ENCODE measurements at regions not wholly inside any gene's neighbourhood (a gene's known extent, or its start where the extent isn't known, plus 50 kb on each side); places are given as distances from the start of the nearest gene placed in this dataset.

DNA sequence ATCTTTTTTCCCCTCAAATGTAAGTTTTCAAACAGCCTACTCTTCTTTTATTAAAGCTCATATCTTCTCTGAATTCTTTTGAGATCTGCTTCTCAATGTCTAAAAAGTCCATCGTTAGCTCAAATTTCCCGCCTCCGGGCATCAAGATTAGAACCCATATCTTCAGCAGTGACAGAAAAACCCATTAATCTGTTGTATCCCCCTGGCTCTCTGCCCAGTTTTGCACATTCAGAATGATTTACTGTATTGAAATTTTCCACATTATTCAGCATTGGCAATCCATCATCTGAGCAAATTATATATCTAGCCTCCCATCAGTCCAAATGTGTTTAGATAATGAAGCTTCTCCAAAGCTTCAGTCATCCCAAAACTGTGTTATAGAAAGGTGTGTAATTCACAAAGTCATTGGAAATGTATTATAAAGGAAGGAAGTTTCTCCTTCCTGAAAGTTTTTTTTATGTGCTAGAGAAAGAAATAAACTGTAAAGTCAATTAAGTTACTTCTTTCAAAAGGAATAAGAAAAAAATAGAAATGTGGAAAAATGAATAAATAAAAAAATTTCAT is 849.9 kb downstream of the MAT2B start:
- Mint-ChIP-seq H3K27ac (no peak overlapping the region), H3K4me1 (ENCODE audit: low read depth) (no peaks in the 10 kb centered on the region), H3K4me3 (no peak overlapping the region), H3K27me3 (no peaks in the 10 kb centered on the region), H3K36me3 (no peaks in the 10 kb centered on the region), H3K9me3 (peaks cover 2% of the 10 kb centered on the region)
- CTCF ChIA-PET, result no interaction called here
- intact Hi-C loops (cut with micrococcal nuclease), result no loop called here
- POLR2A ChIA-PET, result no interaction called here
- DNase-seq, result no peak

DNA sequence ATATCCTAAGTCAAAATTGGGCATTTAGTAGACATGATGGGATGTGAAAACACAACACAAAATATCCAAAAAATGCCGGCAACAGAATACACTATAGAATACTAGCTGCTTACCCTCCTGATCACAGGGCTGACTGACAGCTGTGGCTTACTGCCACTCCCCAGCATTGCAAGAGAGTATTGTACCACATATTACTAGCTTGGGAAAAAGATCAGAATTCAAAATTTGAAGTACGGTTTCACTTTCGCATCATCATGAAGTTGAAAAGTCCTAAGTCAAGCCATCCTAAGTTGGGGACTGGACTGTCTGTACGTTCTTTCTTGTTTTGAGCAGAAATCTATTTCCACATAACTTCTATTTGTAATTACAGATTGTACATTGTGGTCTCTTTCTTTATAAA is 851.4 kb downstream of the MAT2B start:
- H3K27ac Mint-ChIP-seq, result no peak overlapping the region
- CTCF ChIA-PET, result interaction anchor here (0.6 kb wide), 1 partner anchor 1484 kb away, joined by 3 read pairs; no protein-coding TSS in a partner anchor
- no peak overlapping the region for H3K4me3 Mint-ChIP-seq
- DNase-seq, result no peak
- POLR2A ChIA-PET, result no interaction called here
- intact Hi-C loops (cut with micrococcal nuclease), result no loop called here
- no peaks in the 10 kb centered on the region for H3K27me3 Mint-ChIP-seq
- no peaks in the 10 kb centered on the region for H3K36me3 Mint-ChIP-seq
- H3K9me3 Mint-ChIP-seq, result peaks cover 2% of the 10 kb centered on the region
- H3K4me1 Mint-ChIP-seq (ENCODE audit: low read depth), result no peaks in the 10 kb centered on the region

DNA sequence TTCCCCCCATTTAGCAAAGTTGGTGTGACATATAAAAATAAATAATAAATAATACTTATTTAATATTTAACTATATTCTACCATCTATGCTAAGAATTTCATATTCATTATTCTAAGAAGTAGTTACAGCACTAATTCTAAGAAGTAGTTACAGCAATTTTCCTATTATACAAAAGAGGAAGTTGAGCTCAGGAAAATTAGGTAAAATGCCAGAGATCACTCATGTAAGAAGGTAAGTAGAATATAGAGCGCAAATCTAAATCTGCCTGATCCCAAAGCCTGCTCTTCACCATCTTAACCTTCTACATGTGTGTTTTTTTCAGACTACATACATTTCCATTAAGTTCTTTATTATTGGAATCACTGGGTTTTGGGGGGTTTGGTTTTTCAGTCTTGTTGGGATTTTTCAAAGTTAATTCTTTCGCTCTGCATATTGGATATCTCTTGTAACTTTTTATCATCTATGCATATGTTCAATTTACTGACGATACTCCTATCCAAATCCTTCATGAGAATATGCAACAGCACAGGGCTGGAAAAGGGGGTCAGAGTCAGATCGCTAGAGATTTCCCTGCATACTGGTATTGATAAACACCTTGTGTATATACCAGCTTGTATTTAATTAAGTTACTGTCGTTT is 852.1 kb downstream of the MAT2B start:
- CTCF ChIA-PET, result no interaction called here
- Mint-ChIP-seq H3K4me3 (no peak overlapping the region), H3K4me1 (ENCODE audit: low read depth) (no peaks in the 10 kb centered on the region), H3K27me3 (no peaks in the 10 kb centered on the region), H3K36me3 (no peaks in the 10 kb centered on the region), H3K9me3 (peaks cover 2% of the 10 kb centered on the region), H3K27ac (no peak overlapping the region)
- POLR2A ChIA-PET, result no interaction called here
- no peak for DNase-seq
- intact Hi-C loops (cut with micrococcal nuclease), result no loop called here

DNA sequence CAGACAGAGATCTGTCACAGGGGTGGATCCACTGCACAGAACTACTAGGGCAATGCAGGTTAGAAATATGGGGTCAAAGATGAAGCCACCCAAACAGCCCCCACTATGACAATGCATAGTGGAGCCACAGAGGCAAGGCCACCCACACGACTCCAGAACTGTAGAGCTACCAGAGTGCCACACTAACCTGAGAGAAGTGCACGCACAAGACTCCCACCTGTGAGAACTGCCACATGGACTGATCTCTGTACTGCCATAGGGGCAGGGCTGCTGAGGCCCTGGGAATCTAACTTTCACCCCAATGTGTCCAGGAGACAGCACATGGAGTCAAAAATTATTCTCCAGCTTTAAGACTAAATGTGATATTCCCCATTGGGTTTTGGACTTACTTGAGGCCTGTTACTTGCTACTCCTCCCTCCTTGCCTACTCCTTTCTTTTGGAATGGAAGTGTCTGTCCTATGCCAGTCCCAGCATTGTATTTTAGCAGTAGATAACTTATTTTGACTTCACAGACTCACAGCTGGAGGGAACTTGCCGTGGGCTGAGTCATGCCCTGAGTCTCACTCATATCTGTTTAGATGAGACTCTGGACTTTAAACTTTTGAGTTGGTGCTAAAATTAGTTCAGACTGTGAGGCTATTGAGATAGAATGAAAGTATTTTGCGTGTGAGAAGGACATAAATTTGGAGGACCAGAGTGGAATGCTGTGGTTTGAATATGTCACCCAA is 853.3 kb downstream of the MAT2B start:
- no peak overlapping the region for H3K27ac Mint-ChIP-seq
- intact Hi-C loops (cut with micrococcal nuclease), result no loop called here
- H3K27me3 Mint-ChIP-seq, result no peaks in the 10 kb centered on the region
- no peaks in the 10 kb centered on the region for H3K36me3 Mint-ChIP-seq
- H3K4me3 Mint-ChIP-seq, result no peak overlapping the region
- DNase-seq, result no peak
- POLR2A ChIA-PET, result no interaction called here
- CTCF ChIA-PET, result no interaction called here
- H3K4me1 Mint-ChIP-seq (ENCODE audit: low read depth), result no peaks in the 10 kb centered on the region
- peaks cover 6% of the 10 kb centered on the region for H3K9me3 Mint-ChIP-seq

DNA sequence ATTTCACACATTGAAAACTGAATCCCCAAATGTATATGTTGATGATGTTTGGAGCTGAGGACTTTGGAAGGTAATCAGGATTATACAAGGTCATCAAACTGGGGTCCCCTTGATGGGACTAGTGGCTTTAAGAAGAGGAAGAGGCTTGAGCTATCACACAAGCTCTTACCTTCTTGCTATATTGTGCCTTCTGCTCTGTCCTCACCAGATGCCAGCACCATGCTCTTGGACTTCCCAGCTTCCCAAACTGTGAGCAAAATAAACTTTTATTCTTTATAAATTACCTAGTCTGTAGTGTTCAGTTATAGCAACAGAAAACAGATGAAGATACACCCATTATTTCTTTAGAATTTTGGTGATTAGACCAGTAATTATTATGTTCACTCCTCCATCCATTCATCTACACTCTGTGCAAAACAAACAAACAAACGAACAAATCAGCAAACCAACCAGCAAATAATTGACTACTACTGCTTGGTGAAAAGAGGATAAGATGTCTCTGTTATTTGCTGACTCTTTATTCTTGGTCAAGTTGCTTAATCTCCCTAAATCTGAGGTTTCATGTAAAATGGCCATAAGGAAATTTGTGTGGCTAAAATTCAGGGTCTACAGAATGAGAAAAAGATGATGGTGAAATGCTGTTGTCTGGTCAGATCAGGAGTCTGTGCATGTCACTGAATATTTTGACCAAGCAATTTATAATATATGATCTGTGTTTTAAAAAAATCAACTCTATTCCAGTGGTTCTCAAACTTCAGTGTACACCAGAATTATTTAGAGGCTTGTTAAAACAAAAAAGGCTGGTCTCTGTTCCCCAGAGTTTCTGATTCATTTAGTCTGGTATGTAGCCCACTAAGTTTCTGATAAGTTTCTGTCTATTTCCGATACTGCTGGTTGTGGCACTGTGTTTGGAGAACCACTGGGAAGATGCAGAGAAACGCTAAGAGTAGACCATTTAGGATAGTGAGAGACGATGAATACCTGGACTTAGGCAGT is 854.1 kb downstream of the MAT2B start:
- Mint-ChIP-seq H3K27me3 (no peaks in the 10 kb centered on the region), H3K9me3 (peaks cover 6% of the 10 kb centered on the region), H3K36me3 (no peaks in the 10 kb centered on the region), H3K27ac (no peak overlapping the region), H3K4me1 (ENCODE audit: low read depth) (no peaks in the 10 kb centered on the region), H3K4me3 (no peak overlapping the region)
- DNase-seq, result no peak
- CTCF ChIA-PET, result no interaction called here
- POLR2A ChIA-PET, result no interaction called here
- intact Hi-C loops (cut with micrococcal nuclease), result no loop called here

DNA sequence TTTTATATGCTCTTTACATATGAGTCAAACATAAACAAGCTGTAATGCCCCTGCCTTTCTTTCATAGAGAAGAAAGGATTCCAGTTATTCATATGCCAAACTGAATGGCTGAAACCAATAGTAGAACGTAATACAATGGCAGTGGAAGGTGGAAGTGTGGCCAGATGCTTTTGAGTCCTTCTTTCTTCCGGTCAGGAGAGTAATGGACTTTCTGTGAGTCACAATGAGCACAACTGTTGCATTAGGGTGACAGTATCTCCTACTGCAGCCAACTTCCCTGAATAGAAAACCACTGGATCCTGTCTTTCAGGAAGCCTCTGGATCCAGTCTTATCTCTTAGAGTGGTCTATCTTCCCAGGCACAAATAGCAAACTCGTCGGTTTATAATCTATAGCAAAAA is 855.2 kb downstream of the MAT2B start:
- peaks cover 6% of the 10 kb centered on the region for H3K9me3 Mint-ChIP-seq
- no peaks in the 10 kb centered on the region for H3K4me1 Mint-ChIP-seq (ENCODE audit: low read depth)
- CTCF ChIA-PET, result no interaction called here
- POLR2A ChIA-PET, result no interaction called here
- no peak for DNase-seq
- no peak overlapping the region for H3K4me3 Mint-ChIP-seq
- no peak overlapping the region for H3K27ac Mint-ChIP-seq
- intact Hi-C loops (cut with micrococcal nuclease), result no loop called here
- H3K36me3 Mint-ChIP-seq, result no peaks in the 10 kb centered on the region
- H3K27me3 Mint-ChIP-seq, result no peaks in the 10 kb centered on the region

DNA sequence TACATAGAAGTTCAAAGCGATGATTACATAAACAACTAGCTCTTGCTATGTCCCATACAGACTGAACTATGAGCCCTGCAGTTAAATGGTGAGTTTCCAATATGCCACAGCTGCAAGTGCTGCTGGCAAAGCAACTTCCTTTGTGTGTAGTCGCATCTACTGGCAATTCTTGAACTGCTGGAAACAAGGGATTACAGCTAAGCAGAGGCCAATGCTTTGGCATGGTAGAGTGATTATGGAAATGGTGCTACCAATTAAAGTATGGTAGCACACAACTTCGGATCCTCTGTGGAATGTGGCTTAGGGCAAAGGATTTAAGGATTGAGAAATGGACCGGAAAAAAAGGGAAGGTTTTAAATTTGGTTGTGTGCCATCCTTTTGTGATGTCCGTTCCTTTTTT is 856.6 kb downstream of the MAT2B start:
- intact Hi-C loops (cut with micrococcal nuclease), result no loop called here
- H3K36me3 Mint-ChIP-seq, result no peaks in the 10 kb centered on the region
- no peak overlapping the region for H3K27ac Mint-ChIP-seq
- POLR2A ChIA-PET, result no interaction called here
- no peak overlapping the region for H3K4me3 Mint-ChIP-seq
- peaks cover 8% of the 10 kb centered on the region for H3K9me3 Mint-ChIP-seq
- no peaks in the 10 kb centered on the region for H3K4me1 Mint-ChIP-seq (ENCODE audit: low read depth)
- no peaks in the 10 kb centered on the region for H3K27me3 Mint-ChIP-seq
- CTCF ChIA-PET, result no interaction called here
- no peak for DNase-seq

DNA sequence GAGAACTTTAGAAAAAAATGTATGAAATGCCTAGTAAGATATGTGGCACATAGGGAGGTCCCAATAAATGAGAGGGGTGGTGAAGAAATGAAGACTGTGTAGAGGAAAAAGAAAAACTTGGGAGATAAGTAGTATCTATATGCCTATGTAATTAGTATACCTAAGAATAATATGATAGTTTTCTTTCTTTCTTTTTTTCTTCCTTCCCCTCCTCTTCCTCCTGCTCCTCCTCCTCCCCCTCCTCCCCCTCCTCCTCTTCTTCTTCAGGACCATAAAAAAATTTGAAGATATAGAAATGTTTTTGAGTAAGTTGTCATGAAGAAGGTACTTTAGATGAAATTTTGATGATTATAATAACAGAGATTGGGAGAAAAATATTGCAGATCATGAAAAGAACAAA is 857.4 kb downstream of the MAT2B start:
- CTCF ChIA-PET, result no interaction called here

DNA sequence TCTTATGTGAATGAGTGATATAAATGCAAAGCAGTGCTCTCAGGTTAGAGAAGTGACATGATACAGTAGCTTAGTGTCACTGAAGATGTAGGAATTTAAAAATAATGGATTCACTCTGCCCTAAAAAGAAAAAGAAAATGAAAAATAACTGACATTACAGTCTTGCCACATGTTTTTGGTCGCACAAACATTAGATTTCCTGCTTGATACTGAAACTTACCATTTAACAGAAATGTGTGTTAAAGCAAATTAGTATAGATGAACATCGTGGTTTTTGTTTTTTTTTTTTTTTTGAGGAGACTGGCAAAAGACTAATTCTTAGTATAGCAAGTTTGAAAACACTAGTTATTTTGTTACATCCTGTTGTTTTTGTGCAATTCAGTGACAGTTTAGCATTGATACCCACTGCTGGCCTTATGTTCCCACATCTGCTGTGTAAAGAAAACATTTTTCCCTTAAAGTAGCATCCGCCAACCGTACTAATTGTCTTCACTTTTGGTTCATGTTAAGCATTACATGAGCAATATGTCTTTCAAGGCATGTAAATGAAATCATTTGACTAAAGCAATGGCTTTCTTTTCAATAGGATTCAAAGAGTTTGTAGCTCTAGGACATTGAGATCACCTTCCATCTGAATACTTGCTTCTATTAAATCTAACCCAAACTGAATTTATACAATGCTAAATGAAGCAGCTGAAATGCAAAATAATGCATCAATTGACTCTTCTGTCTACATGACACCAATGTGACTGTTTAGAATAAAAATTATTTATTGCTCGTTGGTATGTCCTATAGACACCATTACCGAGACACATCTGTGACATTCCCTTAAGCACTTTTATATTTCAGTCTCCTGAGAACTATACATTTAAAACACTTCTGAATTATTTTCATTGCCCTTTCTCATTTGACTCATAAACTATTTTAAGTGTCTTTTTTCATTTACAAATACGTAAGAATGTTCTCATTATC is 859.1 kb downstream of the MAT2B start:
- Mint-ChIP-seq H3K27ac (no peak overlapping the region), H3K4me3 (no peak overlapping the region), H3K36me3 (no peaks in the 10 kb centered on the region), H3K4me1 (ENCODE audit: low read depth) (no peaks in the 10 kb centered on the region), H3K9me3 (peaks cover 8% of the 10 kb centered on the region), H3K27me3 (no peaks in the 10 kb centered on the region)
- CTCF ChIA-PET, result no interaction called here
- DNase-seq, result no peak
- POLR2A ChIA-PET, result no interaction called here
- intact Hi-C loops (cut with micrococcal nuclease), result no loop called here

More for the DNA sequence above, 857.4 kb downstream of the MAT2B start:
- no peak for DNase-seq
- Mint-ChIP-seq H3K36me3 (no peaks in the 10 kb centered on the region), H3K4me3 (no peak overlapping the region), H3K27ac (no peak overlapping the region), H3K27me3 (no peaks in the 10 kb centered on the region), H3K9me3 (peaks cover 8% of the 10 kb centered on the region), H3K4me1 (ENCODE audit: low read depth) (no peaks in the 10 kb centered on the region)
- POLR2A ChIA-PET, result no interaction called here
- intact Hi-C loops (cut with micrococcal nuclease), result no loop called here

DNA sequence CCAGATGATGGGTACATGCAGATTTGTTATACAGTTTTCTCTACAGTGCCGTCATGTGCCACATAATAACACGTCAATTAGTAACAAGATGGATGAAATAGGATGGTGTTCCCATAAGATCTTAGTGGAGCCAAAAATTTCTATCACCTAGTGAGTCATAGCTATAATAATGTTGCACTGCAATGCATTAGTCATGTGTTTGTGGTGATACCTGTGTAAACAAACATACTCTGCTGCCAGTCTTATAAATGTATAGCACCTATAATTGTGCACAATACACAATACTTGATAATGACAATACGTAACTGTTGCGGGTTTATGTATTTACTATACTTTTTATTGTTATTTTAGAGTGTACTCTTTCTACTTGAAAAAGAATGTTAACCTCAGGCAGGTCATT is 865.4 kb downstream of the MAT2B start:
- POLR2A ChIA-PET, result no interaction called here
- H3K36me3 Mint-ChIP-seq, result no peaks in the 10 kb centered on the region

DNA sequence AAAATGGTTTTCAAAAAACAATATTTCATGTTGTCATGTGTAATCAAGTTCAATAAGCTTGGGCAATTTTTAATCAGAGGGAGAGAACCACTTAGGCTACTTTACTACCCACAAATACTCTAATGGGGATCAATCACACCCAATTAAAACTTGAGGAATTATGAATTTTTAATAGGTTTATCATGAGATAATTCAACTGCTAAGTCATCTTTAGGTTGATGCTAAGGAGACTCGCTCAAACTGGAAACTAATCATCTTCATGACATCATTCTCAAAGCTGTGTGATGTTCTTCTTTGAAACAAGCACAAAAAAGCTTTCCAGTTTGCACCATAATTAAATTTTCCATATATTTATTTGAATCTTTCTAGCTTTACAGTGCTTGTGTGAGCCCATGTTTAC is 867.5 kb downstream of the MAT2B start:
- H3K27ac Mint-ChIP-seq, result no peak overlapping the region
- no peak overlapping the region for H3K4me3 Mint-ChIP-seq
- intact Hi-C loops (cut with micrococcal nuclease), result no loop called here
- CTCF ChIA-PET, result no interaction called here
- H3K9me3 Mint-ChIP-seq, result peaks cover 4% of the 10 kb centered on the region
- DNase-seq, result no peak
- H3K4me1 Mint-ChIP-seq (ENCODE audit: low read depth), result no peaks in the 10 kb centered on the region
- POLR2A ChIA-PET, result no interaction called here
- H3K36me3 Mint-ChIP-seq, result no peaks in the 10 kb centered on the region
- H3K27me3 Mint-ChIP-seq, result no peaks in the 10 kb centered on the region

More for the DNA sequence above, 865.4 kb downstream of the MAT2B start:
- Mint-ChIP-seq H3K4me3 (no peak overlapping the region), H3K27me3 (no peaks in the 10 kb centered on the region), H3K27ac (no peak overlapping the region), H3K9me3 (peaks cover 6% of the 10 kb centered on the region), H3K4me1 (ENCODE audit: low read depth) (no peaks in the 10 kb centered on the region)
- DNase-seq, result no peak
- intact Hi-C loops (cut with micrococcal nuclease), result no loop called here
- CTCF ChIA-PET, result no interaction called here
